ENCODE measurements at regions not wholly inside any gene's neighbourhood (a gene's known extent, or its start where the extent isn't known, plus 50 kb on each side); places are given as distances from the start of the nearest gene placed in this dataset.

GRCh38 chr6:167446971-167447370 is 122.1 kb downstream of the TTLL2 start:
- no peak for TF ChIP-seq RCOR1 (IDR thresholded peaks at IDR 0.05; ENCODE audit: low read length)
- TF ChIP-seq RAD21 (IDR thresholded peaks at IDR 0.05; ENCODE audit: low read length) = no peak
- no peak for TF ChIP-seq TEAD4 (IDR thresholded peaks at IDR 0.05; ENCODE audit: borderline replicate concordance, insufficient read depth)
- TF ChIP-seq CHD2 (IDR thresholded peaks at IDR 0.05; ENCODE audit: low read length, partially characterized antibody) = no peak
- TF ChIP-seq ZBTB33 (IDR thresholded peaks at IDR 0.05; ENCODE audit: borderline replicate concordance, low read depth) = no peak
- no peak for TF ChIP-seq ELF1 (IDR thresholded peaks at IDR 0.05)
- no peak for TF ChIP-seq POLR2AphosphoS5 (IDR thresholded peaks at IDR 0.05; ENCODE audit: low read depth, low read length)
- no peak for TF ChIP-seq FOXJ3 (CRISPR knock-in tag; IDR thresholded peaks at IDR 0.05)
- TF ChIP-seq EP300 (IDR thresholded peaks at IDR 0.05; ENCODE audit: borderline replicate concordance in 1 of 2, low read depth in 1 of 2, low read length in 1 of 2) = no peak
- no peak for TF ChIP-seq SIN3A (IDR thresholded peaks at IDR 0.05; ENCODE audit: borderline replicate concordance, low read depth, low read length)
- Histone ChIP-seq H3K9me3 (no peaks in the 10 kb centered on the region), H3K36me3 (replicated peaks in 1 of 2; ENCODE audit: control insufficient read depth in 1 of 2, insufficient read depth in 2 of 2, low read length in 1 of 2) (no peaks in the 10 kb centered on the region), H4K20me1 (ENCODE audit: insufficient read depth) (no peaks in the 10 kb centered on the region), H3K9ac (no peak overlapping the region), H3K4me2 (no peak overlapping the region), H3K27ac (ENCODE audit: low read depth in 2 of 2, low read length in 1 of 2) (no peak overlapping the region), H3F3A (replicated peaks; ENCODE audit: insufficient read depth) (no peaks in the 10 kb centered on the region), H2AFZ (ENCODE audit: low read depth) (no peak overlapping the region), H3K9me2 (no peaks in the 10 kb centered on the region), H3K27me3 (ENCODE audit: insufficient read depth) (no peaks in the 10 kb centered on the region), H3K4me3 (ENCODE audit: low read depth in 2 of 2, low read length in 1 of 2) (no peak overlapping the region), H3K79me2 (ENCODE audit: insufficient read depth) (no peaks in the 10 kb centered on the region), H3K4me1 (ENCODE audit: control insufficient read depth in 1 of 2, insufficient read depth in 2 of 2, low read depth in 1 of 2, low read length in 1 of 2) (no peaks in the 10 kb centered on the region; a peak in 1 of 4 replicates)
- POLR2A ChIA-PET = no interaction called here
- CTCF ChIA-PET = no interaction called here
- WGBS (ENCODE audit: low lambda C conversion rate) = 72% methylated on average over 9 of the region's 9 CpGs
- no peak for DNase-seq

GRCh38 chr6:167448378-167448777 is 123.5 kb downstream of the TTLL2 start:
- 48% methylated on average over 5 of the region's 5 CpGs for WGBS (ENCODE audit: low lambda C conversion rate)
- POLR2A ChIA-PET = no interaction called here
- TF ChIP-seq FOXM1 (IDR thresholded peaks at IDR 0.05; ENCODE audit: low read depth) = no peak
- TF ChIP-seq SIN3A (IDR thresholded peaks at IDR 0.05; ENCODE audit: borderline replicate concordance, low read depth, low read length) = no peak
- no peak for TF ChIP-seq USF2 (IDR thresholded peaks at IDR 0.05; ENCODE audit: borderline replicate concordance, low read depth, low read length)
- no peak for TF ChIP-seq TAF1 (IDR thresholded peaks at IDR 0.05; ENCODE audit: borderline replicate concordance, low read depth, low read length)
- no peak for TF ChIP-seq REST (IDR thresholded peaks at IDR 0.05; ENCODE audit: low read depth, low read length)
- TF ChIP-seq CHD2 (IDR thresholded peaks at IDR 0.05; ENCODE audit: low read length, partially characterized antibody) = no peak
- TF ChIP-seq EZH2phosphoT487 (IDR thresholded peaks at IDR 0.05; ENCODE audit: borderline replicate concordance, low read depth) = no peak
- TF ChIP-seq ZBTB33 (IDR thresholded peaks at IDR 0.05; ENCODE audit: borderline replicate concordance, low read depth) = no peak
- TF ChIP-seq POLR2AphosphoS5 (IDR thresholded peaks at IDR 0.05; ENCODE audit: low read depth, low read length) = no peak
- TF ChIP-seq CTCF (IDR thresholded peaks at IDR 0.05) = no peak

More at GRCh38 chr6:167448378-167448777, 123.5 kb downstream of the TTLL2 start:
- H3K27ac ChIP-seq (ENCODE audit: low read depth in 2 of 2, low read length in 1 of 2) = no peak overlapping the region
- H2AFZ ChIP-seq (ENCODE audit: low read depth) = no peak overlapping the region
- H3K4me1 ChIP-seq (ENCODE audit: control insufficient read depth in 1 of 2, insufficient read depth in 2 of 2, low read depth in 1 of 2, low read length in 1 of 2) = no peaks in the 10 kb centered on the region; a peak in 1 of 4 replicates
- H3K4me2 ChIP-seq = no peak overlapping the region
- H4K20me1 ChIP-seq (ENCODE audit: insufficient read depth) = no peaks in the 10 kb centered on the region
- no peaks in the 10 kb centered on the region for H3K9me3 ChIP-seq
- no peaks in the 10 kb centered on the region for H3K79me2 ChIP-seq (ENCODE audit: insufficient read depth)
- H3K27me3 ChIP-seq (ENCODE audit: insufficient read depth) = no peaks in the 10 kb centered on the region
- CTCF ChIA-PET = no interaction called here
- no peaks in the 10 kb centered on the region for H3F3A ChIP-seq (replicated peaks; ENCODE audit: insufficient read depth)
- no peak overlapping the region for H3K9ac ChIP-seq
- no peaks in the 10 kb centered on the region for H3K9me2 ChIP-seq
- no peak overlapping the region for H3K4me3 ChIP-seq (ENCODE audit: low read depth in 2 of 2, low read length in 1 of 2)
- H3K36me3 ChIP-seq (replicated peaks in 1 of 2; ENCODE audit: control insufficient read depth in 1 of 2, insufficient read depth in 2 of 2, low read length in 1 of 2) = no peaks in the 10 kb centered on the region
- no peak for DNase-seq

All from SK-N-SH (cell line).